KBM-7 (cell line): ENCODE measurements at regions not wholly inside any gene's neighbourhood (a gene's known extent, or its start where the extent isn't known, plus 50 kb on each side); places are given as distances from the start of the nearest gene placed in this dataset.
A peak's percentile ranks its signal among the peaks of the same experiment; 100 is the strongest.
"Not testable (repeated sequence)": the region's sequence is repeated elsewhere in the genome, so short reads cannot be mapped to it uniquely, and the experiment has no call there.

Experiments
- DNase-seq: peaks from one replicate; pipeline ENCODE4 v3.0.0-alpha.2; 2015
- in situ Hi-C: fragments of 300-500 bp; cut with MboI; formaldehyde crosslinking; loops from 2 replicates; pipeline ENCODE4 v1.14.3; 2020; ENCODE audit warnings: low sequenced_read_pairs, low pct_unique_long_range_greater_than_20kb, mixed read lengths

DNA sequence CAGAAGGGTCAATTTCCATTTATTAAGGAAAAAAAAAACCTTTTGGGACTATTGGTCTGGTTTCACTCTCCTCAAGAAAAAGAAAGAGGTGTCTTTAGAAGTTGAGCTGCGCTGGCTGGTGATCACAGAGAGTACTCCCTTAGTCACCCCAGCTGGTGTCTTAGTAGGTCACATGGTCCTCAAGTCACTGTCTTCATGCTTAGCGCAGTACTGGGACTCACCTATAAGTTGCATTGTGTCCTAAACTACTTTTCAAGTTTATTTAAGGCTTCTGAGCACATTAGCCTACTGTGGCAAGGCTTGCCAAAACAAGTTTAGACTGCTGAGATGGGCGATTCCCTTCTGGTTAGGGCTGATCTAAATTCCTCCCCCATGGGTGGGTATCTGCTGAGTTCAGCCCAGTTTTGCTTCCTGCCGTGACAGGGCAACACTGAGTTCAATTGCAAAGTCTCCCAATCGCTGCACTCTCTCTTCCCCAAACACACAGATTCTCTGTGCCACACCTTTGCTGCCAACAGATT, 824.9 kb upstream of the CRIM1 start:
- DNase-seq, result no peak
- in situ Hi-C loops, result no loop called here

DNA sequence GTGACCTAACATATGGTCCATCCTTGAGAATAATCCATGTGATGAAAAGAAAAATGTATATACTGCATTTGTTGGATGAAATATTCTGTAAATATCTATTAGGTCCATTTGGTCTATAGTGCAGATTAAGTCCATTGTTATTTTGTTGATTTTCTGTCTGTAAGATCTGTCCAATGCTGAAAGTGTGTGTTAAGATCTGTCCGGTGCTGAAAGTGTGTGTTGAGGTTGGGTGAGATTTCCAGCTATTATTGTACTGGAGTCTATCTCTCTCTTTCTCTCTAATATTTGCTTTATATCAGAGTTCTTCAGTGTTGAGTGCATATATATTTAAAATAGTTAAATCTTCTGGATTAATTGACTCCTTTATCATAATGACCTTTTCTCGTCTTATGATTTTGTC, 828.8 kb upstream of the CRIM1 start:
- no peak for DNase-seq
- in situ Hi-C loops, result no loop called here

DNA sequence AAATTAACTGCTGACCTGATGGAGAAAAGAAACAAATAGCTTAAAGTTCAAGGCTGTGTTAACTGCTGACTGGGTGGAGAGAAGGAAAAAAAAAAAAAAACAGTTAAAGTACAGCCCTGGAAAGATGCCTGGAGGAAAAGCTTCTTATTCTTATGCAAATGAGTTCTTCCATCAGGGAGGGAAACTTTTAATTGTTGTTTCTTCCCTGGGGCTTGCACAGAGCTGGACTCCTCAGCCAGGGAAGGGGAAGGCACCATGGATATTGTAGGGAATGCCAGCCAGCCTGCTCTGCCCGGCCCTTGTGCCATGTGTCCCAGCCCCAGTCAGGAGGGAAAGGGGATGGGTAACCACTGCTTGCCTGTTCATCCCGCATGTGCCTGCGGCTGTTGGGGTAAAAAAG, 833.1 kb upstream of the CRIM1 start:
- in situ Hi-C loops, result no loop called here
- no peak for DNase-seq

DNA sequence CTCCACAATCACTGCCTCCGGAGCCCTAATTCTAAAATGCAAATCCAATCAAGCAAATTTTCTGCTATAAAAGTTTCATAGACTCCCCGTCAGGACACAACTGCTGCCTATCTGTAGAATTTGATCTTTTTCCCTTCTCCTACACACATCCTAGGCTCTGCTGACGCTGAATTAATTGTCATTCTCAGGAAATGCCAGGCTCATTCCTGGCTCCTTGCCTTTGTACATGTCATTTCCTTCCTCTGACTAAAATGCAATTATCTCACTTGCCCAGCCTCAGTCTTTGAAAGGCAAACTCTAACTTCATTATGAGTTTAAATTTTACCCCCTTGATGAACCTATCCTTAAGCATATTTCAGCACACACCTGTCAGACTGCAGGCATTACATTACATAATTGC, 844.9 kb upstream of the CRIM1 start:
- DNase-seq, result no peak
- in situ Hi-C loops, result no loop called here

DNA sequence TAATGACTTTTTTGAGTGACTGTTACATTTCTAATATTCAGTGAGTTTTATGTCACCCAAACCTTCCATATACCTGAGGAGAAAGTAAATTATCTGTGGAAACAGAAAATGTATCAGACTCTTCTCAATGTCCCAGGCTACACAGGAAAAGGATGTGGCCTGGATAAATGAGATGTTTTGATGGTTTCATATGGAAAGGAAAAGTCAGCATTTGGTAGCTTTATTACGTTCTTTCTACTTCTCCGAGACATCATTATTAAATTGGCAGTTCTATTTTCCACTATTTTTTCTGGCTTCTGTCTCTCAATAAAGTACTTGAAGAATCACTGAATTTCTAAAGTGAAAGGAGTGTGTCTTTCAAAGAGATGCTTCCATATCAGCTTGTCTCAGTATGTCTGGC, 847.0 kb upstream of the CRIM1 start:
- in situ Hi-C loops, result no loop called here
- no peak for DNase-seq

DNA sequence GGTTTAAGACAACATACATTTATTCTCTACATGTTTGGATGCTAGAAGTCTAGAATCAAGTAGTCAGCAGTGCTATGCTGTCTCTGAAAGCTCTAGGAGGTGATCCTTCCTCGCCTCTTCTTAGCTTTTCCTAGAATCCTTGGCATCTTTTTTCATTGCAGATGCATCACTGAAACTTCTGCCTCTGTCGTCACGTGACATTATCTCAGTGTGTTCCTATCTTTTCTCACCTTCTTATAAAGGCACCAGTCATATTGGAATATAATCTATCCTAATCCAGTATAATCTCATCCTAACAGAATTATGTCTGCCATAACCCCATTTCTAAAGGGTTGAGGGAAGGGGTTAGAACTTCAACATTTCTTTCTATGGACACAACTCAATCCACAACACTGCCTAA, 851.2 kb upstream of the CRIM1 start:
- in situ Hi-C loops, result no loop called here
- DNase-seq, result no peak

DNA sequence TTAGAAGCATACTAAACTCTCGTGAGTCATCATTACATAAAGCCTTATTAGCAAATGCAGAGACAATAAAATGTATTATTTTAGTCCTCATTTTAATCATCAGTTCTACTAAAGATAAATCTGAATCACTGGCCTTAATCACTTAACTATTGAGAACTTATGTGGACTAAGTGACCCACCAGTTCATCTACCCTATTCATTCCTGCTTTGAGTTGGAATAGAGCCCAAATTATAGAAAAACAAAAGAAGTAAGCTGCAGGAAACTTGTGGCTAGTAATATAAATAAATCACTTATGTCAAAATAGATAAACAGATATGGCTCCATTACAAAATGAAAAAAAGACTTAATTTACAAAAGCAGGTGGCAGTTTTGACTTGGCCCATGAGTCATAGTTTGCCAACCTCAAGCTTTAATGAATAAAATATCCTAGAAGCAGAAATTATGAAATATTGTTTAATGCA, 851.8 kb upstream of the CRIM1 start:
- in situ Hi-C loops, result no loop called here

DNA sequence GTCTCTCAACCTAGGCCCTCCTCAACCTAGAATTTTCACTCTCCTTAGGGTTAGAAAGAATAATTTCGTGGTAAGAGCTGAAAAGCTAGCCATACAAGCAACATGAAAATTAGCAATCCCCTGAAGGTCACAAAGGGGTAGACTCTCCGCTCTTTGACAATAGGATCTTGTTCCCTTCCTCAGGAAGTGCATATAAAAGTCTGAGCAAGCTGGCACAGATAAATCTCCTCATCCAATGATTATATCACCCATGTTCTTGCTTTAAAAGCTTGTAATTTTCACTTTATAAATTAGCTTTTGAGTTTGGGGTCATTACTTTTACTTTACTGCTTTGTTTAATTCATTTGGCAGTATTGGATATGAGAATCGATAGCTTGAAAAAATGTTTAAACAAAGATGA, 852.3 kb upstream of the CRIM1 start:
- DNase-seq, result no peak

More for the DNA sequence above, 851.8 kb upstream of the CRIM1 start:
- DNase-seq, result no peak

DNA sequence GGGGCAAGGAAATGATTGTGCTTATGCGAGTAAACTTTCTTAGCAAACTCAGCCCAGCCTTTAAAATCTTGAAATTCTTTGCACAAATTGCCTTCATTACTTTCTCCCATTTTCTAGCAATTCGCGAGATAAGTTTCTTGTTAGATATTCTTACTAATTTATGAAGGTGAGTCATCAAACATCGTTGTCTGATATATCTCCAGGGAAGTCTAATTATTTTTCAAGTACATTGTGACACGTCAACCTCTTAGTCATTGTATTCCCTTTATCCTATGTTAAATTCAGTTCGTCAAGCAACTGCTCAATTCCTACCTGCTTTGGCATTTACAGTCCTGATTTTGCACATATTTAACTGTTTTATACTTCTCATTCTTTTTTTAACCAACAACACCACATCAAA, 854.5 kb upstream of the CRIM1 start:
- no peak for DNase-seq
- in situ Hi-C loops, result no loop called here

More for the DNA sequence above, 852.3 kb upstream of the CRIM1 start:
- in situ Hi-C loops, result no loop called here

DNA sequence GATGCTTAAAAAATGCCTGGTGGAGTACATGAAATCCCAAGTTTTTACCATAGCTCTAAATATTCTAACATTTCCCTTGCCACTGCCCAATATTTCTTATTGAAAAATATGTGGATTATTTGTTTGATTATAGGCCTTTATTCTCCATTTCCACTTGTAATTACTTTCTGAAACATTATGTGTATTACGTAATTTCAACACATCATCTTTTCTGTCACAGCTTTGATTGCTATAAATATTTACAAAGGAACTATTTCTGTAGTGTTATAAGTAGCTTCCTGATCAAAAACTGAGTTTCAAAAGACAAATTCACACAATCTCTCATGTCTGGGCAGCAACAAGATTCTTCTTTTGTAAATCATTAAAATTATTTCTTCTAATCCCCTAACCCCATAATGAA, 859.6 kb upstream of the CRIM1 start:
- no peak for DNase-seq
- in situ Hi-C loops, result no loop called here

DNA sequence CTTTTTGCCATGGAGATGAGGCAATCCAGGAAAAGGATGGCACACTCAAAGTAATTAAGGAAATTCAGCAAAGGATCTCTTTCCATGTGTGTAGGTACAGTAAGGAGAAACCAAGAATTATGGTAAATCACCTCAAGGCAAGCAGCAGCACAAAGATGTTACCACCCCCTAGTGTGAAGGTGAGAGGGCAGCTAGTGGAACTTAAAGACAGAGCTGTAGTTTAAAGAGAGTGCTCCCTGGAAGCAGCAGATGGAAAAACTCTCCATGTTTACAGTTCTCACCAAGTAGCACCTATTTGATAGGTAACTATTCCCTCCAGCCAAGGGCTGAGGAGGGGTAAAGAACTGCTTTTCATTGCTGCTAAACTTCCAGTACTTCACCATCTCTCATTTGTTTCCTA, 860.4 kb upstream of the CRIM1 start:
- in situ Hi-C loops, result no loop called here
- no peak for DNase-seq

DNA sequence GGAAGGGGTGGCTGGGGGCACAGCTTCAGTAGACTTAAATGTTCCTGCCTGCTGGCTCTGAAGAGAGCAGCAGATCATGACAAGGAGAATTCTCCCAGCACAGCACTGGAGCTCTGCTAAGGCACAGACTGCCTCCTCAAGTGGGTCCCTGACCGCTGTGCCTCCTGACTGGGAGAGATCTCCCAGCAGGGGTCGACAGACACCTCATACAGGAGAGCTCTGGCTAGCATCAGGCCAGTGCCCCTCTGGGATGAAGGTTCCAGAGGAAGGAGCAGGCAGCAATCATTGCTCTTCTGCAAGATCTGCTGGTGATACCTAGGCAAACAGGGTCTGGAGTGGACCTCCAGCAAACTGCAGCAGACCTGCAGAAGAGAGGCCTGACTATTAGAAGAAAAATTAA, 877.5 kb upstream of the CRIM1 start:
- in situ Hi-C loops, DNase-seq: not testable (repeated sequence)

DNA sequence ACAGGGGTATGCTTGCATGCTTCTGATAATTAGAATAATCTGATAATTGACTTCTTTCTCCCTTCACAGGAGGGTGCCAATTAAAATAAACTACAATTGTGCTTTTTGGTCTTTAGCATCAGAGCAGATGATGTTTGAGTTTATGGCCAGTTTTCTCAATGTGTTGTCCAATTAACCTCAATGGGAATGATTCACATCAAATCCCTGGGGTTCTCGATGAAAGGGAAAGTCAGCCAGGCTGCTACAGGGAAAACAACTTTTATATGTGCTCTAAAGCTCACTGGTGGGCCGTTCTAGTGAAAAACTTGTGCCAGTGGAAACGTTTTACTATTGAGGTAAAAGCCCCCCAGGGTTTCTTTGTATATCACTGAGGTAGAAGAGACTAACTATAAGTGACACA, 887.3 kb upstream of the CRIM1 start:
- no peak for DNase-seq
- in situ Hi-C loops, result no loop called here

DNA sequence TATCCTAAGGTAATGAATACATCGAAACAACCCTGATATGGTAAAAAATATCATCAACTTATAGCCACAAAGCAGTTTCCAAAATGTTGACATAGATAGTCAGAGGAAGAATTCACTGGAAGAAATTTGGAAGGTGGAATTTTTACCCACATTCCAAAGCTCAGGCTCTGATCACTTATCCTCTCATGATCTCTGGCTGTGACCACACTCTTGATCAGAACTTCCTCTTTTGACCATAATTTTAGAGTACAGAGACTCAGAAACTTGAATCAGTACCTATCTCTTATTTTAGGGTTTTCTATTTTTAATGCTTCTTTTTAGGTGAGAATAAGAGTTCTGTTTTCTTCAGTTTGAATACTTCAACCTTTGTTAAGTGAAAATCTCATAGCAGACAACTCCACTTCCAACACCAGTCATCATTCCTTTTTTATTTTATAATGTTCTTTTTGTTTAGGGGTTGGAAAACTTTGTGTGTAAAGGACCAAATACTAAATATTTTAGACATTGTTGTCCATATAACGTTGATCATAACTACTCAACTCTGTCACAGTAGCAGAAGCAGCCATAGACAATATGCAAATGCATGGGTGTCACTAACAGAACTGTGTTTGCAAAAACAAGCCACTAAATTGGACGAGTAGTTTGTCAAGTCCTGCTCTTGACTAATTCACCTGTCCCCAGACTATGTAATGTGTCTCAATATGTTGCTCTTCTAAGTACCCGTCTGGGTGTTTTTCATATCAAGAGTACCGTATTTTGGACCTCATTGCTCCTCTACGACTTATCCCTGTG, 891.6 kb upstream of the CRIM1 start:
- DNase-seq, result peak; percentile 10
- in situ Hi-C loops, result no loop called here

DNA sequence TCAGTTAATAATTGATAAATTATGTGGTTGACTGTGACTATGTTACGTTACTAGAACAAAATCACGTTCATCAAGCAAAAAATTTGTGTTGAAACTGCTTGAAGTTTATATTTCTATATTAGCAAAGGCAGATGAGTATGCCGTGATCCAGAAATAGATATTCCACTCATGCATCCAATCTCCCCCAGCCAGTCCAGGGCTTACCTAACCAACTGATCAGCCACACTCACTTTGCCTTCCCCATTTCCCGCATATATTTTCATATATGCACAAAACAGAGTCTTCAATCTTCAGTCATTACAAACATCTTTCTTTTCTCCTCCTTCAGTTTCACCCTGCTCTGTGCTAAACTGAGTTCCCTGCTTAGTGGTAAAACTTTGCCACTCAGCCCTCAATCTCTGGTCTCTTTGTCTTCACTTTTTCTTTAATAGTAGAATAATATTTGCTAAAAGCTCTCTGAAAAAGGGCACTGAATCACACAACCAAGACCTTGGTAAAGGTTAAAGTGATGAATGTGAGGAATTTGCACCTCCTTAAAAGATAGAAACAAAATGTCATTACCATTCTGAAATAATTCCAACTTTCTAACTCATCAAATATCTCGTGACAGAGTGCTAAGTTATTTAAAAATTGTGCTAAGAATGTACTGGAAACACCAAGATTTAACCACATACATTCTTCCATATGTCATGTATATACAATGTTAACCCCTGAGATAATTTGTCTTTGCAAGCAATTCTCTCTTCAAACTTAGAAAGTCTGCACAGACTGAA, 893.2 kb upstream of the CRIM1 start:
- in situ Hi-C loops, result no loop called here
- DNase-seq, result no peak

DNA sequence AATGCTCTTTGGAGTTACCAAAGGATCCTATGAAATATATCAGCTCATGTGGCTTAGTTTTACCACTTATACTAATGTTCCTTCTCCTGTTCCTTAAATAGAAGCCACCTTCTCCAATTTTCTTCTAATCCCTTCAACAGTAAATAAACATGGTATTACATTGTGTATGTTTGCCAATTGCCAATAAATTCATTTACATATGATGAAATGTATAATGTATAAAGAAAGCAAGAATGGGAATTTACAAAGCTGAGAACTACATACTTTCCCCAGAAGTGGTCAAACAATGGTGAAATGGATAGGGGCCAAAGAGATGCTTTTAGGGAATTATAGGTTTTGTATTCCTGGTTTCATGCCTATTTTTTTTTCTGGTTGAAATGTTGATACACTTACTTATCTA, 894.2 kb upstream of the CRIM1 start:
- in situ Hi-C loops, result no loop called here

DNA sequence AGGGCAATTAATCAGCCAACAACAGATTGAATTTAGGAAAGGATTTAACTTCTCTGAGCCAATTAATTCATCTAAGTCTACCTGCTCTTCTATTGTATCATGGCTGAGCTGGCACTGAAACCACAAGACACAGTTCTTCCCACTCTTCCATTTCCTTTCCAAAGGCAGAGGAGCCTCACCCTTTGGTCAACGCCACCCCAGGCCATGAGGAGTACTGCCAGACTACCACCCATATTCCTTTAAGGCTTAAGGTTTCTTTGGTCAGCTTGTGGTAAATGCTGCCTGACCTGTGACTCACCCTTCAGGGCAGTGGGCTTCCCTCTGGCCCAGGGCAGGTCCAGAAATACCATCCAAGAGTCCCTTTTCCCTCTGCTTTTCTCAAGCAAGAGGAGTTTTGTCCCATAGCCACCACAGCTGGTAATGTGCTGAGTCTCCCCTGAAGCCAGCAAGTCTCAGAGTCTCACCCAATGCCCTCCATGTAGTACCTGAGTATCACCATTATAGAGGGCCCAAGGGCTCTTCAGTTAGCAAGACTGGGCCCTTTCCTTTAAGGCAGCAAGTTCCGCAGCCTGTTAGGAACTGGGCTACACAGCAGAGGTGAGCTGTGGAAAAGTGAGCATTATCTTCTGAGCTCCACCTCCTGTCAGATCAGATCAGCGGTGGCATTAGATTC, 900.5 kb upstream of the CRIM1 start:
- peak; percentile 9 for DNase-seq
- in situ Hi-C loops, result no loop called here

More for the DNA sequence above, 894.2 kb upstream of the CRIM1 start:
- no peak for DNase-seq

DNA sequence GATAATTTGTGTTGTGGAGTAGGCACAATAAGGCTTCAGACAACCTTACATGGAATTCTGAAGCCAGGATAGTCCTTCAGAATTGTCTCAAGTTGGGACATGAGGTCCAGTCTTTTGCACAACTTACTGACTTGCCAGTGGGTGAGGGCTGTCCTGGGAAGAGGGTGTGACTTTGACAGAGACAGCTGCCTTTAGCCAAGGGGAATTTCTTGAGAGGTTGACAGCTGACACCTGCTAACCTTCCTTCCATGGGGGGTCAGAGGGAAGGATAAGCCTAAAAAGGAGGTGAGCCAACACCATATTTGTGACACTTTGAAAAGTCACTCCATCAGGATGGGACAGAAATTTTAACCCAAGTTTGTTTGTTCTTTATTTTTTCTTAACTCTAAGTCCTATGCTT, 907.8 kb upstream of the CRIM1 start:
- DNase-seq, result no peak
- in situ Hi-C loops, result no loop called here

DNA sequence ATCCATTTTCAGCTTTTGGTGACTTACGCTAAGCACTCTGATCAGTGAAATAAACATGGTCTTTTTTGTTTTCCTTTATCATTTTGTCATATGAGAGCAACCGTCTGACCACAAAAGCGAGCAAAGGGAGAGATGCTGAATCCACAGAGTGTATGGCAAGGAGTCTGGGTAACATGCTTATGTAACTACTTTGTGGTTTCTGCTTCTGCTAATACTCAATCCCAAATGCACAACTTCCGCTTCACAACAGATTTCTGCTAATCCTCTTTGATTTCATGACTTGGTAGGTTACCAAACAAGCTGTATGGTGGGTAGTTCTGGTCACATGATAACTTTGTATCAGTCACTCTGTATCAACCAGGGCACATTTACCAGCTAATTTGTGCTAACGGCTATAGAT, 908.4 kb upstream of the CRIM1 start:
- DNase-seq, result peak; percentile 22

DNA sequence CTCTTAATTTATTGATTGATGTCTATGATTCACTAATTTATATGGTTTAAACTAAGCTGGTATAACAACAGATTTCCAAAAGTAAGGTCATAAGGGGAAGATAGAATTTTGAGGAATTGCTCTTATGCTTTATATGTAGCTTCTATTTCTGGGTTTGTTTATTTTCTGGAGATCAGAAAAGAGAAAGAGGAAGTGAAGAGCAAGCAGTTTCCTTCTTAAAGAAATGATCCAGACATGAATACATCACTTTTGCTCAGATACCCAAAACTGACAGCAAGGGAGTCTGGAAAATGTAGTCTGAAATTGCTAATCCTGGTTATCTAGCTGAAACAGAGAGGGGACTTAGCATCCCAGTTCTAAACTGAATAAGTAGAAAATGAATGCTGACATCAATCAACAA, 912.5 kb upstream of the CRIM1 start:
- DNase-seq, result no peak
- in situ Hi-C loops, result no loop called here

More for the DNA sequence above, 908.4 kb upstream of the CRIM1 start:
- in situ Hi-C loops, result no loop called here
